ENCODE measurements at regions not wholly inside any gene's neighbourhood (a gene's known extent, or its start where the extent isn't known, plus 50 kb on each side); places are given as distances from the start of the nearest gene placed in this dataset.

DNA sequence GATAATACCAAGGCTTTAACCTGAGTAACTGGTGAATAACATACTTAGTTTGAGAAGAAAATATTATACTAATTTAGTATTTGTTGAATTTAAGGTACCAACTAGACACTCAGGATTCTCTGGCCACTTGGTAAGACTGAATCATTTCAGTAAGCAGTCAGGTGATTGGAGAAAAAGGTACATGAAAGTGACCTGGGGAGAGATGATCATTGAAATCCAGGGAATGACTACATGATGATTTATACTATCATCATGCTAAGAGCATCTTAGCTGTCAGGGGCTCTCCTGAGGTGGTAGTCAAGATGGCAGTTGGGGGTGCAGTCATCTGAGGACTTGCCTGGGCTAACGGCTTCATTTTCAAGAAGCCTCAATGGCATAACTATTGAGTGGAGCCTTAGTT lies 571.2 kb upstream of the ACVR2A start:
- TF ChIP-seq, protein P1, sequence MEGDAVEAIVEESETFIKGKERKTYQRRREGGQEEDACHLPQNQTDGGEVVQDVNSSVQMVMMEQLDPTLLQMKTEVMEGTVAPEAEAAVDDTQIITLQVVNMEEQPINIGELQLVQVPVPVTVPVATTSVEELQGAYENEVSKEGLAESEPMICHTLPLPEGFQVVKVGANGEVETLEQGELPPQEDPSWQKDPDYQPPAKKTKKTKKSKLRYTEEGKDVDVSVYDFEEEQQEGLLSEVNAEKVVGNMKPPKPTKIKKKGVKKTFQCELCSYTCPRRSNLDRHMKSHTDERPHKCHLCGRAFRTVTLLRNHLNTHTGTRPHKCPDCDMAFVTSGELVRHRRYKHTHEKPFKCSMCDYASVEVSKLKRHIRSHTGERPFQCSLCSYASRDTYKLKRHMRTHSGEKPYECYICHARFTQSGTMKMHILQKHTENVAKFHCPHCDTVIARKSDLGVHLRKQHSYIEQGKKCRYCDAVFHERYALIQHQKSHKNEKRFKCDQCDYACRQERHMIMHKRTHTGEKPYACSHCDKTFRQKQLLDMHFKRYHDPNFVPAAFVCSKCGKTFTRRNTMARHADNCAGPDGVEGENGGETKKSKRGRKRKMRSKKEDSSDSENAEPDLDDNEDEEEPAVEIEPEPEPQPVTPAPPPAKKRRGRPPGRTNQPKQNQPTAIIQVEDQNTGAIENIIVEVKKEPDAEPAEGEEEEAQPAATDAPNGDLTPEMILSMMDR (IDR thresholded peaks at IDR 0.05) = no peak
- TF ChIP-seq EP300 (IDR thresholded peaks at IDR 0.05) = no peak
